Neural crest cell (in vitro differentiated cells): ENCODE measurements at regions not wholly inside any gene's neighbourhood (a gene's known extent, or its start where the extent isn't known, plus 50 kb on each side); places are given as distances from the start of the nearest gene placed in this dataset.

ENCODE experiments used
- DNase-seq: peaks from one replicate; pipeline ENCODE4 v3.0.0; 2021; ENCODE audit warnings: low read depth, mixed read lengths, low spot score
- H3K27ac Mint-ChIP-seq: one replicate; pipeline ENCODE4 v1.8.0; 2021; ENCODE audit warnings: mild to moderate bottlenecking, mixed read lengths; ENCODE audit not compliant: unreplicated experiment
- H3K27me3 Mint-ChIP-seq: 2 replicates; pipeline ENCODE4 v1.8.0; 2021; ENCODE audit warnings: low read depth, mild to moderate bottlenecking, mixed read lengths
- H3K36me3 Mint-ChIP-seq: 2 replicates; pipeline ENCODE4 v1.8.0; 2021; ENCODE audit warnings: low read depth, mild to moderate bottlenecking, mixed read lengths
- H3K4me1 Mint-ChIP-seq: 2 replicates; pipeline ENCODE4 v1.8.0; 2021; ENCODE audit warnings: mixed read lengths
- H3K4me3 Mint-ChIP-seq: one replicate; pipeline ENCODE4 v1.8.0; 2021; ENCODE audit warnings: mild to moderate bottlenecking, mixed read lengths
- H3K9me3 Mint-ChIP-seq: 2 replicates; pipeline ENCODE4 v1.8.0; 2021; ENCODE audit warnings: mixed read lengths
- TF ChIP-seq, protein P1 (sequence below): fragments of 200-600 bp; sonication (generic); conservative IDR thresholded peaks from 2 replicates; pipeline ENCODE4 v1.5.0; 2021; ENCODE audit warnings: antibody characterized with exemption, mild to moderate bottlenecking

GRCh38 chr4:113849771-113850170 is 88.2 kb upstream of the CAMK2D start:
- Mint-ChIP-seq H3K4me3 (no peak overlapping the region), H3K9me3 (peaks cover 2% of the 10 kb centered on the region), H3K27me3 (no peaks in the 10 kb centered on the region), H3K4me1 (no peaks in the 10 kb centered on the region), H3K36me3 (peaks cover 3% of the 10 kb centered on the region), H3K27ac (no peak overlapping the region)
- TF ChIP-seq, protein P1, sequence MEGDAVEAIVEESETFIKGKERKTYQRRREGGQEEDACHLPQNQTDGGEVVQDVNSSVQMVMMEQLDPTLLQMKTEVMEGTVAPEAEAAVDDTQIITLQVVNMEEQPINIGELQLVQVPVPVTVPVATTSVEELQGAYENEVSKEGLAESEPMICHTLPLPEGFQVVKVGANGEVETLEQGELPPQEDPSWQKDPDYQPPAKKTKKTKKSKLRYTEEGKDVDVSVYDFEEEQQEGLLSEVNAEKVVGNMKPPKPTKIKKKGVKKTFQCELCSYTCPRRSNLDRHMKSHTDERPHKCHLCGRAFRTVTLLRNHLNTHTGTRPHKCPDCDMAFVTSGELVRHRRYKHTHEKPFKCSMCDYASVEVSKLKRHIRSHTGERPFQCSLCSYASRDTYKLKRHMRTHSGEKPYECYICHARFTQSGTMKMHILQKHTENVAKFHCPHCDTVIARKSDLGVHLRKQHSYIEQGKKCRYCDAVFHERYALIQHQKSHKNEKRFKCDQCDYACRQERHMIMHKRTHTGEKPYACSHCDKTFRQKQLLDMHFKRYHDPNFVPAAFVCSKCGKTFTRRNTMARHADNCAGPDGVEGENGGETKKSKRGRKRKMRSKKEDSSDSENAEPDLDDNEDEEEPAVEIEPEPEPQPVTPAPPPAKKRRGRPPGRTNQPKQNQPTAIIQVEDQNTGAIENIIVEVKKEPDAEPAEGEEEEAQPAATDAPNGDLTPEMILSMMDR, result no peak
- no peak for DNase-seq

DNA sequence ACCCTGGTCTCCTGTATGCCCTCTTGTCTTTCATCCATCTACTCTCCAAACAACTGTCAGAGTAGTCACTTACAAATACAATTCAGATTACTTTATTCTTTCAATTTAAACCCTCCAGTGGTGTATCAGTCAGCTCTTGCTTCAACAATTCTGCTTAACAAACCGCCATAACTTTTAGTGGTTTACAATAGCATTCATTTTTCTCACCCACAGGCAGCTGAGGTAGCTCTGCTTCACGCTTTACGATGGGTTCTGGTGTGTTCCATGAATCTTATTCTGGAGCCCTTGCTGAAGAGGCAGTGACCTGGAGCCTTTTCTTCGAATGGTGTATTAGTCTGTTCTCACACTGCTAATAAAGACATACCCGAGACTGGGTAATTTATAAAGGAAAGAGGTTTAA is 86.2 kb upstream of the CAMK2D start:
- Mint-ChIP-seq H3K4me3 (no peak overlapping the region), H3K9me3 (peaks cover 2% of the 10 kb centered on the region), H3K27me3 (no peaks in the 10 kb centered on the region), H3K4me1 (no peaks in the 10 kb centered on the region), H3K36me3 (peaks cover 3% of the 10 kb centered on the region), H3K27ac (no peak overlapping the region)
- no peak for DNase-seq
- TF ChIP-seq, protein P1, result no peak

- DNase-seq, result no peak
- H3K4me3 Mint-ChIP-seq, result no peak overlapping the region
- H3K9me3 Mint-ChIP-seq, result peaks cover 2% of the 10 kb centered on the region
- H3K36me3 Mint-ChIP-seq, result no peaks in the 10 kb centered on the region
- no peak overlapping the region for H3K27ac Mint-ChIP-seq
- no peaks in the 10 kb centered on the region for H3K27me3 Mint-ChIP-seq
- TF ChIP-seq, protein P1, result no peak
- no peaks in the 10 kb centered on the region for H3K4me1 Mint-ChIP-seq
Observed at GRCh38 chr4:113846433-113846832, 84.9 kb upstream of the CAMK2D start.

- Mint-ChIP-seq H3K27me3 (no peaks in the 10 kb centered on the region), H3K27ac (no peak overlapping the region), H3K4me3 (no peak overlapping the region), H3K9me3 (no peaks in the 10 kb centered on the region), H3K36me3 (no peaks in the 10 kb centered on the region), H3K4me1 (no peaks in the 10 kb centered on the region)
- TF ChIP-seq, protein P1, result no peak
- no peak for DNase-seq
Observed at GRCh38 chr4:113845138-113845537, 83.6 kb upstream of the CAMK2D start.

GRCh38 chr4:113844369-113844768 is 82.8 kb upstream of the CAMK2D start:
- H3K27me3 Mint-ChIP-seq, result no peaks in the 10 kb centered on the region
- H3K36me3 Mint-ChIP-seq, result no peaks in the 10 kb centered on the region
- H3K9me3 Mint-ChIP-seq, result no peaks in the 10 kb centered on the region
- DNase-seq, result no peak
- H3K4me3 Mint-ChIP-seq, result no peak overlapping the region
- TF ChIP-seq, protein P1, result no peak
- no peaks in the 10 kb centered on the region for H3K4me1 Mint-ChIP-seq
- H3K27ac Mint-ChIP-seq, result peak overlapping the region; percentile 46

DNA sequence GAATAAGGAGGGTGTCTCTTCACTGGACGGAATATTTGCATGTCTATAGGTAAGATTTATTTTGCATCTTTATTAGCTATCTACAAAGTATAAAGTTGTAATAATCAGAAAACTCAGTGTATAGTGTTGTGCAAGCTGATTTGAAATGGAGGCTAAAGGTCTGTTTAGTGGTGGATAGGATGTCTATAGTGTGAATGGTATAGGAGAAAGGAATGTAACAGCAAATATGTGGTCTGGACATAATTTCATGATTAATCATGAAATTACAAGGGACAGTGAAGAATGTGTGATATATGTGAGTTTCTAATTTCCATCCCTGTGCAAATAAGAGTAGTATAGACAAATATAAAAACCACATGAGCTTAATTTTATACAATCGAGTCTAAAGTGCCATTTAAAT is 79.3 kb upstream of the CAMK2D start:
- no peak for DNase-seq
- Mint-ChIP-seq H3K36me3 (no peaks in the 10 kb centered on the region), H3K4me3 (no peak overlapping the region), H3K4me1 (no peaks in the 10 kb centered on the region), H3K9me3 (no peaks in the 10 kb centered on the region), H3K27me3 (no peaks in the 10 kb centered on the region), H3K27ac (no peak overlapping the region)
- TF ChIP-seq, protein P1, result no peak
